ENCODE measurements at regions not wholly inside any gene's neighbourhood (a gene's known extent, or its start where the extent isn't known, plus 50 kb on each side); places are given as distances from the start of the nearest gene placed in this dataset.
A peak's percentile ranks its signal among the peaks of the same experiment; 100 is the strongest.

GRCh38 chr7:142385491-142386340, 127.9 kb upstream of the PRSS58 start:
- Mint-ChIP-seq H3K4me1 (ENCODE audit: low read depth) (peaks cover 43% of the 10 kb centered on the region), H3K9me3 (no peaks in the 10 kb centered on the region), H3K27me3 (ENCODE audit: insufficient read depth) (no peaks in the 10 kb centered on the region), H3K4me3 (peak overlapping the region; percentile 43; the same call in 1 of the 2 replicates), H3K27ac (peak overlapping the region; percentile 66), H3K36me3 (ENCODE audit: low read depth) (no peaks in the 10 kb centered on the region)
- DNase-seq: peak; percentile 69
- TF ChIP-seq CTCF (IDR thresholded peaks at IDR 0.05): peak; percentile 87

DNA sequence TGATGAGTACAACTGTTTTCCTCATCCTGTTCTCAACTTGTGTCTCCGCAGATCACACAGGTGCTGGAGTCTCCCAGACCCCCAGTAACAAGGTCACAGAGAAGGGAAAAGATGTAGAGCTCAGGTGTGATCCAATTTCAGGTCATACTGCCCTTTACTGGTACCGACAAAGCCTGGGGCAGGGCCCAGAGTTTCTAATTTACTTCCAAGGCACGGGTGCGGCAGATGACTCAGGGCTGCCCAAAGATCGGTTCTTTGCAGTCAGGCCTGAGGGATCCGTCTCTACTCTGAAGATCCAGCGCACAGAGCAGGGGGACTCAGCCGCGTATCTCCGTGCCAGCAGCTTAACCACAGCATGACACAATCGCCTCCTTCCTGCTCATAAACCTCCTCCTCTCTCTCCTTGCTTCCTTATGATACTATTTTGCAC, 126.7 kb upstream of the PRSS58 start:
- Mint-ChIP-seq H3K4me1 (ENCODE audit: low read depth) (peaks cover 37% of the 10 kb centered on the region), H3K27me3 (ENCODE audit: insufficient read depth) (no peaks in the 10 kb centered on the region; the same call in 1 of the 2 replicates), H3K4me3 (peak overlapping the region; percentile 33), H3K36me3 (ENCODE audit: low read depth) (no peaks in the 10 kb centered on the region), H3K9me3 (no peaks in the 10 kb centered on the region), H3K27ac (peak overlapping the region; percentile 90)
- no peak for TF ChIP-seq CTCF (IDR thresholded peaks at IDR 0.05)
- DNase-seq: peak; percentile 85

- Mint-ChIP-seq H3K36me3 (ENCODE audit: low read depth) (no peaks in the 10 kb centered on the region), H3K4me3 (peak overlapping the region; percentile 33), H3K27ac (peak overlapping the region; percentile 90), H3K4me1 (ENCODE audit: low read depth) (peaks cover 36% of the 10 kb centered on the region), H3K27me3 (ENCODE audit: insufficient read depth) (no peaks in the 10 kb centered on the region; the same call in 1 of the 2 replicates), H3K9me3 (no peaks in the 10 kb centered on the region)
- DNase-seq: no peak
- peak; percentile 29; the same call in 1 of the 2 replicates for TF ChIP-seq CTCF (IDR thresholded peaks at IDR 0.05)
Observed at GRCh38 chr7:142383841-142384492, 126.1 kb upstream of the PRSS58 start.

DNA sequence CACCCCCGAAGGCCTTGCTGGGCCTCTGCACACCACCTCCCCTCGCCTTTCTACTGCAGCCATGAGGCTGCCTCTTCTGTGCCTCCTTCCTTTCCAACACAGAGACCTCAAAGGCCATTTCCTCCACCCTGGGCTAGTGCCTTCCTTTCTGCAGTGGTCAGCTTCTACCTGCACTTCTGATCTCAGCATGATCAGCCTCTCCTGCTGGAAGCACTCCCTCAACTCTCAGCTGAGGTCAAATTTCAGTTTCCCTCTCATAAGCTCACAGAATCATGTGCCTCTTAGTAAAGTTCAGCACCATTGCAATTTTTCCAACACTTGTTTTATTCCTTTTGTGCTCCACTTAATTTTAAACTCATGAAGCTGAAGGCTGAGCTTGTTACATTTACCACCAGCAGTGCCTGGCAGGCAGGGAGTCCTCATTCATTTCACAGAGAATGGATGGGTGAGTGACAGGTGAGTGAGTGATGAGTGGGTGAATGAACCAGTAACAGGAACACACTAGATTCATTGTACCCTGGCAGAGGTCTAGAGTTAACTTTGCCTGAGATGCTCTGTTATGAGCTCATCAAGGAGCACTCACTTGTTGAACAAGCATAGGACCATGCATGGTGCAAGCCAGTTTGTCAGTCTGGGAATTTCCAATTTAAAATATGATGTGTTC, 124.0 kb upstream of the PRSS58 start:
- Mint-ChIP-seq H3K4me3 (no peak overlapping the region), H3K27me3 (ENCODE audit: insufficient read depth) (no peaks in the 10 kb centered on the region; the same call in 1 of the 2 replicates)

More for the DNA sequence above, 124.0 kb upstream of the PRSS58 start:
- no peak for DNase-seq
- H3K27ac Mint-ChIP-seq: no peak overlapping the region
- no peaks in the 10 kb centered on the region for H3K9me3 Mint-ChIP-seq
- H3K4me1 Mint-ChIP-seq (ENCODE audit: low read depth): peaks cover 36% of the 10 kb centered on the region
- H3K36me3 Mint-ChIP-seq (ENCODE audit: low read depth): no peaks in the 10 kb centered on the region
- no peak for TF ChIP-seq CTCF (IDR thresholded peaks at IDR 0.05)
